HEK293 (cell line): ENCODE measurements at regions not wholly inside any gene's neighbourhood (a gene's known extent, or its start where the extent isn't known, plus 50 kb on each side); places are given as distances from the start of the nearest gene placed in this dataset.

Experiments used
- CTCF ChIA-PET: fragments of 350-600 bp; formaldehyde crosslinking; extraction: SDS; loops from one replicate; lab custom pipeline; 2021; ENCODE audit warnings: antibody characterized with exemption; lab: Yijun Ruan, JAX
- POLR2A ChIA-PET: fragments of 300-600 bp; formaldehyde crosslinking; extraction: SDS; loops from one replicate; lab custom pipeline; 2020; ENCODE audit warnings: antibody characterized with exemption, inconsistent platforms; lab: Yijun Ruan, JAX
- H3K27ac ChIP-seq: fragments of 200-500 bp; sonication (Bioruptor generic); 2 replicates; pipeline ENCODE4 v1.5.1; 2014; ENCODE audit warnings: low read depth, low read length, control low read depth, inconsistent platforms; ENCODE audit errors: extremely low read depth
- H3K36me3 ChIP-seq, 2 experiments: fragments of 200-500 bp in 1 of 2; sonication (Bioruptor generic) in 1 of 2; 1 replicate in 1 of 2; 2 replicates in 1 of 2; pipeline ENCODE4 v1.5.1; 2014 to 2017; ENCODE audit warnings: inconsistent platforms in 2 of 2, low read length in 2 of 2; ENCODE audit not compliant: control insufficient read depth in 2 of 2, insufficient read depth in 1 of 2
- H3K4me1 ChIP-seq: fragments of 200-500 bp; sonication (Bioruptor generic); 2 replicates; pipeline ENCODE4 v1.5.1; 2014; ENCODE audit warnings: mild to moderate bottlenecking, low read length, inconsistent platforms; ENCODE audit not compliant: control insufficient read depth, insufficient read depth
- H3K4me3 ChIP-seq: 2 replicates; pipeline ENCODE4 v1.5.1; 2011; ENCODE audit warnings: low read depth, mild to moderate bottlenecking, control low read depth, low read length, moderate library complexity
- H3K9me3 ChIP-seq: fragments of 200-500 bp; sonication (Bioruptor generic); 2 replicates; pipeline ENCODE4 v1.5.1; 2014; ENCODE audit warnings: low read depth, low read length, inconsistent platforms; ENCODE audit not compliant: control insufficient read depth, insufficient read depth
- BCL11A ChIP-seq: fragments of 450-650 bp; formaldehyde crosslinking; IDR thresholded peaks from 2 replicates; pipeline ENCODE4 v1.5.1; 2016; ENCODE audit warnings: low read depth, missing biosample characterization, missing genetic modification characterization
- MZF1 ChIP-seq: fragments of 450-650 bp; formaldehyde crosslinking; IDR thresholded peaks from 2 replicates; pipeline ENCODE4 v1.5.1; 2017; ENCODE audit warnings: missing biosample characterization, missing genetic modification characterization, borderline replicate concordance
- REPIN1 ChIP-seq: fragments of 450-650 bp; formaldehyde crosslinking; IDR thresholded peaks from 2 replicates; pipeline ENCODE4 v1.5.1; 2017; ENCODE audit warnings: missing biosample characterization, missing genetic modification characterization, low read depth
- TSHZ1 ChIP-seq: fragments of 450-650 bp; formaldehyde crosslinking; IDR thresholded peaks from 2 replicates; pipeline ENCODE4 v1.5.1; 2016; ENCODE audit warnings: missing biosample characterization, missing genetic modification characterization, borderline replicate concordance
- YY2 ChIP-seq: fragments of 450-650 bp; formaldehyde crosslinking; IDR thresholded peaks from 2 replicates; pipeline ENCODE4 v1.5.1; 2016; ENCODE audit warnings: missing biosample characterization, missing genetic modification characterization
- ZBTB11 ChIP-seq: fragments of 450-650 bp; formaldehyde crosslinking; conservative IDR thresholded peaks from 2 replicates; pipeline ENCODE4 v1.5.1; 2016; ENCODE audit warnings: low read depth, missing biosample characterization, missing genetic modification characterization
- ZBTB48 ChIP-seq: fragments of 450-650 bp; formaldehyde crosslinking; IDR thresholded peaks from 2 replicates; pipeline ENCODE4 v1.5.1; 2016; ENCODE audit warnings: missing biosample characterization, missing genetic modification characterization
- ZNF37A ChIP-seq: fragments of 450-650 bp; IDR thresholded peaks from 2 replicates; pipeline ENCODE4 v1.5.1; 2018; ENCODE audit warnings: missing biosample characterization, missing genetic modification characterization
- ZNF404 ChIP-seq: fragments of 450-650 bp; formaldehyde crosslinking; IDR thresholded peaks from 2 replicates; pipeline ENCODE4 v1.5.1; 2017; ENCODE audit warnings: missing biosample characterization, missing genetic modification characterization
- ZNF548 ChIP-seq: fragments of 450-650 bp; formaldehyde crosslinking; IDR thresholded peaks from 2 replicates; pipeline ENCODE4 v1.5.1; 2016; ENCODE audit warnings: missing biosample characterization, missing genetic modification characterization
- ZNF585B ChIP-seq: fragments of 450-650 bp; formaldehyde crosslinking; IDR thresholded peaks from 2 replicates; pipeline ENCODE4 v1.5.1; 2016; ENCODE audit warnings: missing biosample characterization, missing genetic modification characterization
- ZNF660 ChIP-seq: fragments of 450-650 bp; IDR thresholded peaks from 2 replicates; pipeline ENCODE4 v1.5.1; 2018; ENCODE audit warnings: missing biosample characterization, mild to moderate bottlenecking, missing genetic modification characterization
- ZNF747 ChIP-seq: fragments of 450-650 bp; formaldehyde crosslinking; IDR thresholded peaks from 2 replicates; pipeline ENCODE4 v1.5.1; 2016; ENCODE audit warnings: missing biosample characterization, missing genetic modification characterization
- ZNF768 ChIP-seq: fragments of 450-650 bp; formaldehyde crosslinking; IDR thresholded peaks from 2 replicates; pipeline ENCODE4 v1.5.1; 2018; ENCODE audit warnings: missing biosample characterization, mild to moderate bottlenecking, missing genetic modification characterization
- ZNF791 ChIP-seq: fragments of 450-650 bp; formaldehyde crosslinking; IDR thresholded peaks from 2 replicates; pipeline ENCODE4 v1.5.1; 2016; ENCODE audit warnings: missing biosample characterization, missing genetic modification characterization
- ZSCAN16 ChIP-seq: fragments of 450-650 bp; formaldehyde crosslinking; IDR thresholded peaks from 2 replicates; pipeline ENCODE4 v1.5.1; 2016; ENCODE audit warnings: missing biosample characterization, missing genetic modification characterization
- ZSCAN30 ChIP-seq: fragments of 450-650 bp; IDR thresholded peaks from 2 replicates; pipeline ENCODE4 v1.5.1; 2018; ENCODE audit warnings: missing biosample characterization, mild to moderate bottlenecking, missing genetic modification characterization, moderate library complexity

GRCh38 chr22:27214691-27215090 lies 557.3 kb downstream of the MIAT start (continued):
- TF ChIP-seq ZNF791 (tag by site-specific recombination) (no peak), ZNF404 (tag by site-specific recombination) (no peak)

GRCh38 chr22:27215871-27216270 lies 558.5 kb downstream of the MIAT start:
- H3K9me3 ChIP-seq, result no peaks in the 10 kb centered on the region
- H3K36me3 ChIP-seq, result no peaks in the 10 kb centered on the region
- H3K4me1 ChIP-seq, result peaks cover 15% of the 10 kb centered on the region
- CTCF ChIA-PET, result interaction anchor here (0.6 kb wide), 1 partner anchor 15 kb away, joined by 3 read pairs; no protein-coding TSS in a partner anchor
- no peak overlapping the region for H3K4me3 ChIP-seq
- no peak for TF ChIP-seq ZNF548
- no peak for TF ChIP-seq REPIN1 (tag by site-specific recombination)
- TF ChIP-seq TSHZ1, result no peak
- TF ChIP-seq ZNF747 (tag by site-specific recombination), result no peak
- TF ChIP-seq, all 188 proteins: peak for 0
- no peak overlapping the region for H3K27ac ChIP-seq
- POLR2A ChIA-PET, result no interaction called here

- Histone ChIP-seq H3K9me3 (no peaks in the 10 kb centered on the region), H3K4me3 (no peak overlapping the region), H3K4me1 (peaks cover 15% of the 10 kb centered on the region), H3K27ac (no peak overlapping the region), H3K36me3 (no peaks in the 10 kb centered on the region)
- ChIA-PET POLR2A (interaction anchor here (0.9 kb wide), 1 partner anchor 79 kb away, joined by 4 read pairs; no protein-coding TSS in a partner anchor), CTCF (no interaction called here)
- TF ChIP-seq ZBTB48 (tag by site-specific recombination) (no peak), ZNF660 (tag by site-specific recombination) (no peak), ZNF37A (tag by site-specific recombination) (peak; percentile 89), ZNF768 (tag by site-specific recombination) (no peak)
Observed at GRCh38 chr22:27216444-27216843, 559.1 kb downstream of the MIAT start.

- Histone ChIP-seq H3K27ac (no peak overlapping the region), H3K4me3 (no peak overlapping the region), H3K4me1 (peaks cover 10% of the 10 kb centered on the region), H3K9me3 (no peaks in the 10 kb centered on the region)
- CTCF ChIA-PET, result no interaction called here
- POLR2A ChIA-PET, result interaction anchor here (0.9 kb wide), 1 partner anchor 79 kb away, joined by 4 read pairs; no protein-coding TSS in a partner anchor
- TF ChIP-seq ZNF404 (tag by site-specific recombination) (no peak), ZSCAN16 (tag by site-specific recombination) (no peak), BCL11A (tag by site-specific recombination) (no peak), ZNF585B (tag by site-specific recombination) (no peak), YY2 (tag by site-specific recombination) (no peak), MZF1 (tag by site-specific recombination) (no peak), ZSCAN30 (tag by site-specific recombination) (no peak), ZBTB11 (tag by site-specific recombination) (no peak)
- TF ChIP-seq, all 188 proteins: peak for 0
- H3K36me3 ChIP-seq, result no peaks in the 10 kb centered on the region
Observed at GRCh38 chr22:27217154-27217553, 559.8 kb downstream of the MIAT start.
